Tibial nerve (tissue), 4 donors: ENCODE measurements at regions not wholly inside any gene's neighbourhood (a gene's known extent, or its start where the extent isn't known, plus 50 kb on each side); places are given as distances from the start of the nearest gene placed in this dataset.

Experiments
- DNase-seq, 2 donors: peaks; one replicate each; pipeline ENCODE4 v3.0.0-alpha.2; 2019; ENCODE audit warnings: low spot score in 2 of 2
- H3K27ac ChIP-seq, 4 donors: fragments of 200-600 bp; sonication (generic) in 3 of 4; one replicate each; pipeline ENCODE4 v1.5.1; 2017 to 2019; ENCODE audit warnings: mild to moderate bottlenecking in 1 of 4
- H3K27me3 ChIP-seq, 2 donors: fragments of 200-600 bp; sonication (generic) in 1 of 2; one replicate each; pipeline versions ENCODE4 v1.5.1 to v1.6.0; 2017 to 2019
- H3K36me3 ChIP-seq, 3 donors: fragments of 200-600 bp; sonication (generic); one replicate each; pipeline ENCODE4 v1.5.1; 2018 to 2019
- H3K4me1 ChIP-seq, 4 donors: fragments of 200-600 bp; sonication (generic) in 3 of 4; one replicate each; pipeline ENCODE4 v1.5.1; 2017 to 2019
- H3K4me3 ChIP-seq, 4 donors: fragments of 200-600 bp; sonication (generic) in 3 of 4; one replicate each; pipeline ENCODE4 v1.5.1; 2017 to 2019; ENCODE audit warnings: mild to moderate bottlenecking in 1 of 4, moderate library complexity in 1 of 4
- H3K9me3 ChIP-seq, 4 donors: fragments of 200-600 bp; sonication (generic) in 3 of 4; one replicate each; pipeline ENCODE4 v1.5.1; 2017 to 2019
- EP300 ChIP-seq, 2 donors: sonication (generic); formaldehyde crosslinking; IDR thresholded peaks; one replicate each; pipeline ENCODE4 v1.6.1; 2017; ENCODE audit warnings: antibody characterized with exemption in 2 of 2, mild to moderate bottlenecking in 1 of 2
- POLR2A ChIP-seq, 2 donors: fragments of 450-650 bp; IDR thresholded peaks; one replicate each; pipeline ENCODE4 v1.6.1; 2017; ENCODE audit warnings: antibody characterized with exemption in 2 of 2, mild to moderate bottlenecking in 2 of 2, moderate library complexity in 2 of 2
- WGBS, 2 donors: methylation state at CpG; one replicate each; pipeline ENCODE4 v1.1.5; 2018; 5-methylcytosine and 5-hydroxymethylcytosine counted together
- TF ChIP-seq, protein P1 (sequence below), 5 experiments: fragments of 200-600 bp in 3 of 5; fragments of 450-650 bp in 2 of 5; sonication (generic) in 3 of 5; IDR thresholded peaks; one replicate each; pipeline ENCODE4 v1.5.1; 2016 to 2019; ENCODE audit warnings: antibody characterized with exemption in 5 of 5, mild to moderate bottlenecking in 3 of 5, moderate library complexity in 2 of 5

DNA sequence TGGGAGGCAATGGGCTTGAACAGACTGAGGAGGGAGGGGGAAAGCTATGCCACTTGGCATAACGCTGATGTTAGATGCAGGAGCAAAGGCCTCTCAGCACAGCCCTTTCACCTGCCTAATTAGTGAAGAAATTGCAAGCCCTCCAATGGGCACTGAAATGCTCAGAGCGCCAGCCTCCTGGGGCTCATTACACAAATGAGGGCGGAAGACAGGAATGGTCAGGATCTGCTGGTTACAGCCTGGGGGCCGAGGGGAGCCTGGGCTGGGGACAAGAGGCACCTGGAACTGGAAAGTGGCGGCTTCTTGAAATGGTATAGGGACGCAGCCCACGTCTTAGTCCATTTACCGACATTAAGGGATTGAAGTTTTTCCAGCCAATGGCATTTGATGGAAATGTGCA, 50.2 kb upstream of the PLET1 start:
- no peaks in the 10 kb centered on the region for H3K4me1 ChIP-seq
- no peak overlapping the region for H3K27ac ChIP-seq
- no peak for TF ChIP-seq EP300 (IDR thresholded peaks at IDR 0.05)
- TF ChIP-seq, protein P1, sequence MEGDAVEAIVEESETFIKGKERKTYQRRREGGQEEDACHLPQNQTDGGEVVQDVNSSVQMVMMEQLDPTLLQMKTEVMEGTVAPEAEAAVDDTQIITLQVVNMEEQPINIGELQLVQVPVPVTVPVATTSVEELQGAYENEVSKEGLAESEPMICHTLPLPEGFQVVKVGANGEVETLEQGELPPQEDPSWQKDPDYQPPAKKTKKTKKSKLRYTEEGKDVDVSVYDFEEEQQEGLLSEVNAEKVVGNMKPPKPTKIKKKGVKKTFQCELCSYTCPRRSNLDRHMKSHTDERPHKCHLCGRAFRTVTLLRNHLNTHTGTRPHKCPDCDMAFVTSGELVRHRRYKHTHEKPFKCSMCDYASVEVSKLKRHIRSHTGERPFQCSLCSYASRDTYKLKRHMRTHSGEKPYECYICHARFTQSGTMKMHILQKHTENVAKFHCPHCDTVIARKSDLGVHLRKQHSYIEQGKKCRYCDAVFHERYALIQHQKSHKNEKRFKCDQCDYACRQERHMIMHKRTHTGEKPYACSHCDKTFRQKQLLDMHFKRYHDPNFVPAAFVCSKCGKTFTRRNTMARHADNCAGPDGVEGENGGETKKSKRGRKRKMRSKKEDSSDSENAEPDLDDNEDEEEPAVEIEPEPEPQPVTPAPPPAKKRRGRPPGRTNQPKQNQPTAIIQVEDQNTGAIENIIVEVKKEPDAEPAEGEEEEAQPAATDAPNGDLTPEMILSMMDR (IDR thresholded peaks at IDR 0.05) = no peak
- no peak for TF ChIP-seq POLR2A (IDR thresholded peaks at IDR 0.05)
- no peak overlapping the region for H3K4me3 ChIP-seq
- H3K36me3 ChIP-seq = peaks cover 0 to 26% (median 0%) of the 10 kb centered on the region in 3 donors
- H3K27me3 ChIP-seq = no peaks in the 10 kb centered on the region
- DNase-seq = no peak
- WGBS, 2 donors = 79 to 86% methylated on average over 8 of the region's 8 CpGs
- no peaks in the 10 kb centered on the region for H3K9me3 ChIP-seq

GRCh38 chr11:112315057-112315720, 54.5 kb upstream of the PLET1 start:
- H3K27ac ChIP-seq = no peak overlapping the region
- peaks cover 0 to 9% (median 0%) of the 10 kb centered on the region in 3 donors for H3K36me3 ChIP-seq
- no peaks in the 10 kb centered on the region for H3K27me3 ChIP-seq
- H3K9me3 ChIP-seq = no peaks in the 10 kb centered on the region
- WGBS, 2 donors = 89 to 91% methylated on average over 8 of the region's 8 CpGs
- peaks cover 0 to 26% (median 4%) of the 10 kb centered on the region in 4 donors for H3K4me1 ChIP-seq
- no peak for TF ChIP-seq EP300 (IDR thresholded peaks at IDR 0.05)
- no peak overlapping the region for H3K4me3 ChIP-seq
- no peak for DNase-seq

DNA sequence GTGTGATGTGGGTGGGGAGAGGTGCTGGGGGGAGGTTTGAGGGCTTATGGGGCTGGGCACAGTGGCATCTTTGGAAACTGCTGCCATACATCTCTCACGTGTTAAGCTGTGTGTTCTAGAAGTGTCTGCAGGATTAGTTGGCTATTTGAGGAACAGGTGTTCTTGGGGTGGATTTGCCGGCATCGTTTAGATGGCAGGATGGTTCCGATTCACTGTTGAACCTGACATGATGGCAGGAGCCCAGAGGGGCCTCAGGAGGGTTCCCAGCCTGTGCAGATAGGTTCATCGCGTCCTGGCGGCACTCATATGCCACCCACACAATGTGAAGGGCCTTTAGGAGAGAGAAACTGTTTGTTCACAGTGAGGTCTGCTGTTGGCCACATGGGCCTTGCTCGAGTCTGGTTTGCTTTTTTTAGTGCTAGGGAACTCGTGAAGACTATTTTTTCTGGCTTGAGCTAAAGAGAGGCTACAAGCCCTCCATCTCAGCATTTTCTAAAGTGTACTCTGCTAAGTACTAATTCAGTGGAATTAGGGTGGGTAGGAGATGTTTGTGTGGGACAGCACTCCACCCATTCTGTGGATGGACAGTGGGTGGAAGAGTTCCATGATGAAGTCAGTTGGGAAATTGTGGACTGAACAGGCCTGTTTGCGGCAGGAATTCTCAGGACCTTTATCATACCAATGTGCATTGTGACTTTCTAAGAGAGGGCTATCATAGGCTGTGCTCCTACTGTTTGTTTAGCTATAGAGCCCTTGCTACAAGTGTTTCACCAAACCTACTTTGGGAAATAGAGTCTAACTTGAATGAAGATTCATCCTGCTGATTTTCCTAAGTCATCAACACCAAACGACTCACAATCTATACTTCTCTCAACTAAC, 55.4 kb upstream of the PLET1 start:
- TF ChIP-seq POLR2A (IDR thresholded peaks at IDR 0.05) = no peak
- TF ChIP-seq, protein P1 (IDR thresholded peaks at IDR 0.05) = no peak
- no peak for TF ChIP-seq EP300 (IDR thresholded peaks at IDR 0.05)
- Histone ChIP-seq H3K36me3 (peaks cover 0 to 5% (median 0%) of the 10 kb centered on the region in 3 donors), H3K4me3 (no peak overlapping the region), H3K9me3 (no peaks in the 10 kb centered on the region), H3K27me3 (no peaks in the 10 kb centered on the region), H3K27ac (no peak overlapping the region), H3K4me1 (peaks cover 0 to 35% (median 10%) of the 10 kb centered on the region in 4 donors)
- no peak for DNase-seq
- WGBS, 2 donors = 71% methylated on average over 11 of the region's 11 CpGs

DNA sequence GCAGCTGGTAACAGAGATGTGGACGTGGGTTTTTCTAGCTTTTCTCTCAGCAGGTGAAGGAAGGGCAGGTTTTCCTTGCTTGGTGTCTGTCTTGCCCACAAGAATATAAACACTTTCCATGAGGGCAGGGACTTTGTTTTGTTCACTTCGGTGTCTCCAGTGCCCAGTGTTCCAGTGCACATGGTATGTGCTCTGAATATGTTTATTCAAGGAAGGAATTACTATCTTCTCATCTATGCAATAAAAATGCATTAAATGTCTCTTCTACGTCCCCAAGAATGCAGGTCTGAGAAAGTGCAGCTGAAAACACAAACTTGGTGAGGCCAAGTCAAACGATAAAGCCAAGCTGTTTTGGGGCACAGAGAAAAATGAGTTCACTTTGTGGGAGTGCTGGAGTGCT, 56.3 kb upstream of the PLET1 start:
- Histone ChIP-seq H3K36me3 (no peaks in the 10 kb centered on the region), H3K4me3 (no peak overlapping the region), H3K4me1 (peaks cover 0 to 41% (median 10%) of the 10 kb centered on the region in 4 donors), H3K9me3 (no peaks in the 10 kb centered on the region), H3K27ac (peak overlapping the region in 1 of 4 donors; percentile 52), H3K27me3 (no peaks in the 10 kb centered on the region)
- WGBS, 2 donors = 72 to 85% methylated on average over 4 of the region's 4 CpGs
- DNase-seq = no peak
- TF ChIP-seq POLR2A (IDR thresholded peaks at IDR 0.05) = no peak
- TF ChIP-seq, protein P1 (IDR thresholded peaks at IDR 0.05) = no peak
- TF ChIP-seq EP300 (IDR thresholded peaks at IDR 0.05) = no peak

DNA sequence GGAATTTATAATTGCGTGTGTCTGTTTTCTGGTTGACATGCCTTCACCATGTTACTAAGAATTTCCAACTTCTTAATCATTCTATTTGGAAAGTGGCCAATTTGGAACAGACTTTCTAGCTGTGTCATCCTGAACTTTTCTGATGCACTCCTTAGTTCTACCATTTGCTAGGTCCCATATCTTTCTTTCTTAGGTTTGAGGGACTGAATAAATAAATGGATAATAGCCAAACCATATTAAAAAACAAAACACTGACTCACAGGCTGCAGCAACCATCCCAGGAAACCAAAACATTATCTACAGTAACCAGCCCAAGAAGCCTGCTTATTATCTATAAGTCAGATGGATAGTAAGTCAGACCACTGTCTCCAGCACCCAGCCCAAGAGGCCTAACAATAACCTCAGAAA, 57.5 kb upstream of the PLET1 start:
- 26 to 29% methylated on average over 1 of the region's 1 CpG for WGBS, 2 donors
- Histone ChIP-seq H3K9me3 (no peaks in the 10 kb centered on the region), H3K27me3 (no peaks in the 10 kb centered on the region), H3K4me3 (no peak overlapping the region), H3K27ac (peak overlapping the region in 2 of 4 donors; percentile 52 to 66), H3K4me1 (peaks cover 0 to 41% (median 10%) of the 10 kb centered on the region in 4 donors), H3K36me3 (no peaks in the 10 kb centered on the region)
- TF ChIP-seq POLR2A (IDR thresholded peaks at IDR 0.05) (no peak), EP300 (IDR thresholded peaks at IDR 0.05) (no peak)
- TF ChIP-seq, protein P1 (IDR thresholded peaks at IDR 0.05) = no peak
- DNase-seq = no peak
